Forelimb muscle (tissue), 1 donor: ENCODE measurements at regions not wholly inside any gene's neighbourhood (a gene's known extent, or its start where the extent isn't known, plus 50 kb on each side); places are given as distances from the start of the nearest gene placed in this dataset.

Experiments
- DNase-seq: peaks from one replicate; pipeline ENCODE4 v3.0.0-alpha.2; 2013; ENCODE audit warnings: low read depth

GRCh38 chr3:193827040-193827669 lies 234.1 kb downstream of the OPA1 start:
- no peak for DNase-seq

DNA sequence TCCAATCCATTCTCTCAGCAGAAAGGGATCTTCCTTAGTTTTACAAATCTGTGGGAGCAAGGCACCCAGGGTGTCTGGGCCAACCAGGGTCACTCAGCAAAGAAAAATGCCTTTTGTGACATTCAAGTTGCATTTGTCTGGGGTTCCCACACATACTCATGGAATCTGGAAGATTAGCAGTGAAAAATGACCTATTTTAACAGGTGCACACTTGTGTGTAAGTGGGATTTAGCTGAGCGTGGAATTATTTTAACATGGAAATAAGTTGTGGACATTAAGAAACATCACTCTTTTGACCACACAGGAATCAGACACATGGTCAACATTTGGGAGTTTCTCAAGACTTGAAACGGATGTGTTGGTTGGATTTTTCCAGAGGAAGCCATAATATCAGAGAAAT lies 234.9 kb downstream of the OPA1 start:
- DNase-seq, result no peak

DNA sequence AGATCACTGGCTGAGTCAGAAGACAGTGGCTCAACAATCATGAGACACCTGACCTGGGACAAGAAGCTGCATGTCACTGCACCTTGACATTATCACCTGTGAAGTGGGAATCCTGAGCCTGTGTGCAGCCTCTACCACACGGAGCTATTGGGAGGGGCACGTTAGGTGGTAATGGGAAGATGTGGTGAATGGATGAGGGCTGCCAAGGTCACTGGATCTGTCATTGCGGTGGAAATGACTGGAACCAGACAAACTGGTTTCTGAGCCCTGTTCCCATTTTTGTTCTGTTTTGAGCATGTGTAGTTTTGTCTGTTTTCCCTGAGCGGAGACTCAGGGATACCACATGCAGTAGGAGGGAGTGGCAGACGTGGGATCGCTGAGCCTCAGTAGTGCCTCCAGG lies 235.5 kb downstream of the OPA1 start:
- no peak for DNase-seq

GRCh38 chr3:193829781-193830180 lies 236.8 kb downstream of the OPA1 start:
- DNase-seq, result no peak

- DNase-seq, result no peak
Observed at GRCh38 chr3:193830791-193831191, 237.8 kb downstream of the OPA1 start.

- no peak for DNase-seq
Observed at GRCh38 chr3:193831495-193832455, 238.8 kb downstream of the OPA1 start.

DNA sequence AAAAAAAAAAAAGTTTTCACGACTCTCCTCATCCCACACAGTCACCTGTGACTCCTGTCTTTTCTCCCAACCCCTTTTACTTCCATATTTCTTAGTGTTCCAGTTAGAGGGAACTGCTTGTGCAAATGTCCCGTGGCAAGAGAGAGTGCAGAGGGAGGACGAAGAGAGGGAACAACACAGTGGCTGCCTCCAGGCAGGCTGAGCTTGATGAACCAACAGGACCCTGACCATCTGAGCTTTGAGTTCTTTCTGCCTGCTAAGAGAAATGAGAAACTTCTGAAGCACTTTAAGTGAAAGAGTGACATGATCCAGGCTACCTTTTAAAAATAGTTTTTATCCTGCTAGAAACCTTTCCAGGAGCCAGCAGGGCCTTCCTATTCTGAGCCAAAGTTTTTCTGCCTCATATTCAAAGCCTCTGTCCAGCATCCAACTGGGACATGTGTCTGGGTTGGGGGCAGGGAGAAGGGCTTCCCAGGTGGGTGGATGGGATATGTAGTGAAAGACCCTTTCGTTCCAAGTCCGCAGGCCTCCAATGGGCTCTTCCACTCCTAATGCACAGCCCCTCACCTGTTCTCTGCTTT lies 239.9 kb downstream of the OPA1 start:
- DNase-seq, result no peak

DNA sequence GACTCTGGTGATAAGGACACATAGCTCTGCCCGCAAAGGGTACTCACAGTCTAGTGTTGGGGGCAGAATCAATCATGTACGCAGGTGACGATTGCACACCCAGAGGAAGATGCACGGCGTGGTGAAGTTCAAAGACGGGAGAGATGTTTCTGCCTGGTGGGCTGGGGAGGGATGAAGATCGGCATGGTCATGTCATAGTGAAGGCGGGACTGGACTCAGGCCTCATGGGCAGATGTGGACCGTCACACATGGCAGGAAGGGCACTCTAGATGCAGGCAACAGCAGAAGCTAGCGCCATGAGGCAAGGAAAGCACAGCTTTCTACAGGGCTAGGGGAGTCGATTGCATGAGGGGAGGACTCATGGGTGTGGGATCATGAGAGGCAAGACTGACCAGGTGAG lies 240.6 kb downstream of the OPA1 start:
- DNase-seq, result no peak

GRCh38 chr3:193835414-193835813 lies 242.4 kb downstream of the OPA1 start:
- no peak for DNase-seq

DNA sequence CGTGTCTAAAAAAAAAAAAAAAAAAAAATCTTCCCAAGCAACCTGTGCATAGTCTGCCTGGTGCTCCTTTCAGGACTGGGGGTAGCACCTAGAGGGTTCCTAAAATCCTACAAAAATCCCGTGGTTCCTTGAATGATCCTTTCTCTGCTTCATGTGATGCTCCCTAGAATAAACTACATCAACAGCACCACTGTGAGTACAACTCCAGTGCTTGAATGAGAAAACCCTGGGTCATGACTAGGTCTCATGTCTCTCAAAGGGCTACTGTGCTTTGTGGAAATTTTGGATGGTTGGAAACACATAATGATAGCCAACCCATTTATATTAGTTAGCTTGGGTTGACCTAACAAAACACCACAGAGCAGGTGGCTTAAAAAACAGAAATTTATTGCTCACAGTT lies 243.5 kb downstream of the OPA1 start:
- DNase-seq, result no peak

GRCh38 chr3:193836918-193837317 lies 243.9 kb downstream of the OPA1 start:
- DNase-seq, result no peak

DNA sequence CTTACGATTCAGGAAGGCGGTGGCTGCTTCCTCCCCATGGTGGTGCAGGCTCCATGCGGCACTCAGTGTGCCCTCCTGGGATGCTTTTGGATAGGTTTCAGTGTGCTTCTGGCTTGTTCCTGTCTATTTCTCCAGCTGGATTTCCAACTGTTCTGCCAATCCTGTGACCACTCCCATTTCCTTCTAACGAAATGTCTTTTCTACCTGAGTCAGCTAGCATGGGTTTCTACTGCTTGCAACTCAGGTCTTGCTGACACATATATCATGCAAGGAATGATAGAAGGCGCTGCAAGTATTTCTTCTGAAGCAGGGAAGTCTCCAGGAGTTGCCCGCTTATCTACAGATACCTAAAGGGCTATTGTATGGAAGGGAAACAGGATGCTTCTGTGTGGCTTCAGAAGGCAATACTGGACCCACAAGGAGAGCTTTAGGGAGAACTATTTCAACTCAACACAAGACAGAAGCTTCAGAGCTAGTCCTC lies 244.4 kb downstream of the OPA1 start:
- no peak for DNase-seq

GRCh38 chr3:193840111-193840641 lies 247.2 kb downstream of the OPA1 start:
- no peak for DNase-seq

- no peak for DNase-seq
Observed at GRCh38 chr3:193841581-193841980, 248.6 kb downstream of the OPA1 start.

- no peak for DNase-seq
Observed at GRCh38 chr3:193842029-193842798, 249.2 kb downstream of the OPA1 start.

- no peak for DNase-seq
Observed at GRCh38 chr3:193842832-193843473, 249.9 kb downstream of the OPA1 start.

GRCh38 chr3:193843474-193844301 lies 250.7 kb downstream of the OPA1 start:
- no peak for DNase-seq

- DNase-seq, result no peak
Observed at GRCh38 chr3:193844472-193844871, 251.5 kb downstream of the OPA1 start.

DNA sequence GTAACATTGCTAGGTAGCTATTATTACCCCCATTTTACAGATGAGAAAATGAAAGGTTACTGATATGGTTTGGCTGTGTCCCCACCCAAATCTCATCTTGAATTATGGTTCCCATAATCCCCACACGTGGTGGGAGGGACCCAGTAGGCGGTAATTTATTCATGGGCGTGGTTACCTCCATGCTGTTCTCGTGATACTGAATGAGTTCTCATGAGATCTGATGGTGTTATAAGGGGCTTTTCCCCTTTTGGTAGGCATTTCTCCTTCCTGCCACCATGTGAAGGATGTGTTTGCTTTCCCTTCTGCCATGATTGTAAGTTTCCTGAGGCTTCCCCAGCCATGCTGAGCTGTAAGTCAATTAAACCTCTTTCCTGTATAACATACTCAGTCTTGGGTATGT lies 252.1 kb downstream of the OPA1 start:
- DNase-seq, result no peak

DNA sequence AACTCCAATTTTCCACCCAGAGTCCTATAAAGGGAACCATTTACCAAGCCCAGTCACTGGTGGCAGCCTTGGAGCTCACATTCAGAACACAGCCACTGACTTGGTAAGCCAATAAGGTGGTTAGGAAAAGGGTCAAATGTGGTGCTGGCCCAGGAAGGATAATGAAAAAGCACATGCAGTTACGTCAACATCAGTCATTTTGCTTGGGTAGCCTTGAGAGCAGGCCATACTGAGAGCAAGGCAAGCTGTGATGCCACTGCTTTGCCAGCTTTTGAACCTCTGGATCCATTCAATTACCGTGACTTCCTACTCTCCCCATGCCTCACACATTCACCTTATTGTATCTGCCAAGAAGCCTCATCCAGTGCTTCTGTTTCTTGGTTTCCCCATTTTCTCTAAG lies 253.6 kb downstream of the OPA1 start:
- no peak for DNase-seq
